ENCODE measurements at regions not wholly inside any gene's neighbourhood (a gene's known extent, or its start where the extent isn't known, plus 50 kb on each side); places are given as distances from the start of the nearest gene placed in this dataset.
"Not testable (repeated sequence)": the region's sequence is repeated elsewhere in the genome, so short reads cannot be mapped to it uniquely, and the experiment has no call there.

DNA sequence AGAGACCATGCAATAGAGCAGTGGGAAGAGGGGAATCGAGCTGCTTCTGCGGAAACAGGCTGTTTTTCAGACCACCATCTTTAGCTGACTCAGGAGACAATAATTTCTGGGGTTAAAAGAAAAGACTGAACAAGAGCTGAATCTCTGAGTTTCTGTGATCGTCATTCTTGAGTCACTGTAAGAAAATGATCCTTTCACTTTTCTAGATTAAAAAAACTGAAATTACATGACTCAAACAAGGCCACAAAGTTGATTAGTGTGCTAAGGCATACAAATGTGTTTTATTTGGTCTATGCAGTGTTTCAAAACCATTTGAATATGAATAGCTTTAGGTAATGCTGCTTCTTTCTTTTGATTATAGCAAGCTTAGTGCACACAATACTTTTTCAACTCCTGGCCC is 194.4 kb upstream of the RPL34 start:
- no peak overlapping the region for H3K4me3 ChIP-seq (ENCODE audit: low read depth, low read length)
- no peak for DNase-seq (ENCODE audit: low read depth)
- TF ChIP-seq, protein P1, sequence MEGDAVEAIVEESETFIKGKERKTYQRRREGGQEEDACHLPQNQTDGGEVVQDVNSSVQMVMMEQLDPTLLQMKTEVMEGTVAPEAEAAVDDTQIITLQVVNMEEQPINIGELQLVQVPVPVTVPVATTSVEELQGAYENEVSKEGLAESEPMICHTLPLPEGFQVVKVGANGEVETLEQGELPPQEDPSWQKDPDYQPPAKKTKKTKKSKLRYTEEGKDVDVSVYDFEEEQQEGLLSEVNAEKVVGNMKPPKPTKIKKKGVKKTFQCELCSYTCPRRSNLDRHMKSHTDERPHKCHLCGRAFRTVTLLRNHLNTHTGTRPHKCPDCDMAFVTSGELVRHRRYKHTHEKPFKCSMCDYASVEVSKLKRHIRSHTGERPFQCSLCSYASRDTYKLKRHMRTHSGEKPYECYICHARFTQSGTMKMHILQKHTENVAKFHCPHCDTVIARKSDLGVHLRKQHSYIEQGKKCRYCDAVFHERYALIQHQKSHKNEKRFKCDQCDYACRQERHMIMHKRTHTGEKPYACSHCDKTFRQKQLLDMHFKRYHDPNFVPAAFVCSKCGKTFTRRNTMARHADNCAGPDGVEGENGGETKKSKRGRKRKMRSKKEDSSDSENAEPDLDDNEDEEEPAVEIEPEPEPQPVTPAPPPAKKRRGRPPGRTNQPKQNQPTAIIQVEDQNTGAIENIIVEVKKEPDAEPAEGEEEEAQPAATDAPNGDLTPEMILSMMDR (IDR thresholded peaks at IDR 0.05; ENCODE audit: insufficient read depth, low read depth, low read length, missing control alignments), result no peak

DNA sequence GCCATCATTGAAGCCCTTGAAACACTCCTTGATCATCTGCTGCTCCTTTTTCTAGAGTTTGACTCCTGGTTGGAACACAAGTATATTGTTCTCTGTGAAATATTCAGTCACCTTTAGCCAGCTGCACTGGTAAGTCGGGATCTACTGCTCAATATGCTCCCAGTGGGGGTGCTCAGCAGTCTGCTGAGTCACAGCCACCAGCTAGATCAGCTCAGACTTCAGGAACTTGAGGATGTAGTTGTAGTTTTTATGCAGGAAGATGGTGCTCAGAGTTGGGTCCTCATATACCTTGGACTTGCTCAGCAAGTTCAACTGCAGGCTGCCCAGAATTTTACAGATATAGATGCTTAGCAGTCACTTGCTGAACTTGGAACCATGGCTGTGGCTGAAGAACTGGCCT is 202.5 kb upstream of the RPL34 start:
- TF ChIP-seq, protein P1 (IDR thresholded peaks at IDR 0.05; ENCODE audit: insufficient read depth, low read depth, low read length, missing control alignments), result no peak
- no peak for DNase-seq (ENCODE audit: low read depth)
- no peak overlapping the region for H3K4me3 ChIP-seq (ENCODE audit: low read depth, low read length)

DNA sequence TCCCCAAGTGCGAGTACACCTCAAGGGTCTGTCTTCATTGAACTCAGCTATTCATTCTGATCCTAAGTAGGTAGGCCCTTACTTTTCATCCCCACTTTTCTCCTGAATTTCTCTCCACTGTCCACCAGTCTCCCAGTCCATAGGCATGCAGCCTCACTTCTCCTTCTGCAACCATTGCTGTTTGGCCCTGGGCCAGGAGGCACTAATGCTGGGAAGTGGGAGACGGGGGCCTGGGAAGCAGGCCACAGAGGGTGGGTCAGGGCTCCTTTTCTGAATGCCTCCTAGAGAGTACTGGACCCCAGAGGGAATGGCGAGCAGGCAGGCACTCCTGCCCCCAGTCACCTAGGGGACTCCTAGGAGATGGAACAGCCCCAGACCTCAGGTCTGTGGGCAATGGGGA is 203.5 kb upstream of the RPL34 start:
- H3K4me3 ChIP-seq (ENCODE audit: low read depth, low read length), result no peak overlapping the region
- no peak for DNase-seq (ENCODE audit: low read depth)
- TF ChIP-seq, protein P1 (IDR thresholded peaks at IDR 0.05; ENCODE audit: insufficient read depth, low read depth, low read length, missing control alignments), result no peak

DNA sequence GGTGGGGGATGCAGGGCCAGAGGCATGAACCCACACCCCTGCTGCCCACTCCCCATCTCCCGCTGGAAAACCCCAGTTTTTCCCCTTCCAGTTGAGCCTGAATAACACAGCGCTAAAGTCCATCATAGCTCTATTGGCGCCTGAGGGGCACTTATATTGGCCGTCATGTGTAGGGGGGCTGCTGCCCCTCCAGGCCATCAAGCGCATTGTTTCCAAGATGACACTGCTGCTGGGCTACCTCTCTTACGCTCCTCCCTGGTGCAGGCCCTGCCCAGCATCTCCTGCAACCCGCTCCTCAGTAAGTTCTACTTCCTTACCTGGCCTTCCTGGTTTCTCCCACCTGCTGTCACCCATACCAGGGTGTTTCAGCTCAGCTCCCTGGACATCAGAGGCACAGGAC is 205.0 kb upstream of the RPL34 start:
- TF ChIP-seq, protein P1 (IDR thresholded peaks at IDR 0.05; ENCODE audit: insufficient read depth, low read depth, low read length, missing control alignments), result no peak
- DNase-seq (ENCODE audit: low read depth), result no peak
- H3K4me3 ChIP-seq (ENCODE audit: low read depth, low read length), result no peak overlapping the region

DNA sequence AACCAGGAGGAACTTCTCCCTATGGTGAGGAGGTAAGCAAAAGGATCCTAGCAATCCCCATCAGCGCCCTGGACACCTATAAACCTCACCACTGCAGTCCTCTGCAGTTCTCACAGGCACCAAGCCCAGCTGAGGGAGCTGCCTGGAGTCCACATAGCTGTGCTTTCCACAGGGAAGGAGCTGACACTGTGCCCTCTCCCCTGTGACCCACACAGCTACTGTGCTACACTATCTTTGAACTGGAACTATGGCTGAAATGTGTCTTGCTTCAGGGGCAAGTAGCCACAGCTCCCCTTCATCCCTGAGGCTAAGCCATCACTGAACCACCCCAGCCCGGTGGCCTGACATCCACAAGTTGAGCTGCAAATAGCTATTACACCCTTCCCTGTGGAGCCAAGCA is 208.5 kb upstream of the RPL34 start:
- no peak for DNase-seq (ENCODE audit: low read depth)
- H3K4me3 ChIP-seq (ENCODE audit: low read depth, low read length), result no peak overlapping the region
- TF ChIP-seq, protein P1 (IDR thresholded peaks at IDR 0.05; ENCODE audit: insufficient read depth, low read depth, low read length, missing control alignments), result no peak

DNA sequence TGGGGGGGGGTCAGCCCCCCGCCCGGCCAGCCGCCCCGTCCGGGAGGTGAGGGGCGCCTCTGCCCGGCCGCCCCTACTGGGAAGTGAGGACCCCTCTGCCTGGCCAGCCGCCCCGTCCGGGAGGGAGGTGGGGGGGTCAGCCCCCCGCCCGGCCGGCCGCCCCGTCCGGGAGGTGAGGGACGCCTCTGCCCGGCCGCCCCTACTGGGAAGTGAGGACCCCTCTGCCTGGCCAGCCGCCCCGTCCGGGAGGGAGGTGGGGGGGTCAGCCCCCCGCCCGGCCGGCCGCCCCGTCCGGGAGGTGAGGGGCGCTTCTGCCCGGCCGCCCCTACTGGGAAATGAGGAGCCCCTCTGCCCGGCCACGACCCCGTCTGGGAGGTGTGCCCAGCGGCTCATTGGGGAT is 210.7 kb upstream of the RPL34 start:
- not testable (repeated sequence) for H3K4me3 ChIP-seq (ENCODE audit: low read depth, low read length); DNase-seq (ENCODE audit: low read depth)

DNA sequence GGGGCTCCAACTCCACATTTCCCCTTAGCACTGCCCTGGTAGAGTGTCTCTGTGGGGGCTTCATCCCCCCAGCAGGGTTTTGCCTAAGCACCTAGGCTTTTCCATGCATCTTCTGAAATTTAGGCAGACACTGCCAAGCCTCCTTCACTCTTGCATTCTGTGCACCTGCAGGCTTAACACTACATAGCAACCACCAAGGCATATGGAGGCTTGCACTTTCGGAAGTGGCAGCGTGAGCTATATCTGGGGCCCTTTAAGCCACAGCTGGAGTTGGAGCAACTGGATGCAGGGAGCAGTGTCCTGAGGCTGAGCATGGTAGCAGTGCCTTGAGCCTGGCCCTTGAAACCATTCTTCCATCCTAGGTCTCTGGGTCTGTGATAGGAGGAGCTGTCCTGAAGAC is 214.8 kb upstream of the RPL34 start:
- DNase-seq (ENCODE audit: low read depth), result no peak

More for the DNA sequence above, 214.8 kb upstream of the RPL34 start:
- TF ChIP-seq, protein P1 (IDR thresholded peaks at IDR 0.05; ENCODE audit: insufficient read depth, low read depth, low read length, missing control alignments), result no peak
- H3K4me3 ChIP-seq (ENCODE audit: low read depth, low read length), result no peak overlapping the region

All from GM12865 (cell line).